Activated CD8-positive, alpha-beta memory T cell treated with anti-CD3 and anti-CD28 coated beads for 24 hours (primary cell): ENCODE measurements at regions not wholly inside any gene's neighbourhood (a gene's known extent, or its start where the extent isn't known, plus 50 kb on each side); places are given as distances from the start of the nearest gene placed in this dataset.
"Not testable (repeated sequence)": the region's sequence is repeated elsewhere in the genome, so short reads cannot be mapped to it uniquely, and the experiment has no call there.

ENCODE experiments used
- DNase-seq: peaks from one replicate; pipeline ENCODE4 v3.0.0-alpha.2; 2020

DNA sequence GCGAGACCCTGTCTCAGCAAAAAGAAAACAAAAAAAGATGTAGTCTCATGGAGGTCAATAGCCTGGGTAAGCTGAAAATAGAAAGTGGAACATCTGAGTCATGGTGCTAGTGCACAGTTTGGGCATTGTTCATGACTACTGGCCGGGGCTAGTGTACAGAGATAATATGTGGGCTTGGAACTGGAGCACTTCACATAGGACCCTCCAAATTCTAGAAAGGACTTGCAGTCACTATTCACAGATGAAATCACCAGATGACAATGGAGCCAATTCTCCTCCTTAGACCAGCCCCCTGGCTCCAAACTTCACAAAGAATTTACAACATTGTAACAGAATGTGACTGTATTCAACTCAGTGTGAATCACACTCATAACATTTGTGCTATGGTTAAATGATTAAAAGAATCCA lies 367.8 kb upstream of the SLC7A11 start:
- no peak for DNase-seq

GRCh38 chr4:138604556-138604955 lies 362.4 kb upstream of the SLC7A11 start:
- DNase-seq, result no peak

GRCh38 chr4:138602664-138603063 lies 360.5 kb upstream of the SLC7A11 start:
- DNase-seq, result no peak

- no peak for DNase-seq
Observed at GRCh38 chr4:138599965-138600364, 357.8 kb upstream of the SLC7A11 start.

- no peak for DNase-seq
Observed at GRCh38 chr4:138598226-138598625, 356.1 kb upstream of the SLC7A11 start.

DNA sequence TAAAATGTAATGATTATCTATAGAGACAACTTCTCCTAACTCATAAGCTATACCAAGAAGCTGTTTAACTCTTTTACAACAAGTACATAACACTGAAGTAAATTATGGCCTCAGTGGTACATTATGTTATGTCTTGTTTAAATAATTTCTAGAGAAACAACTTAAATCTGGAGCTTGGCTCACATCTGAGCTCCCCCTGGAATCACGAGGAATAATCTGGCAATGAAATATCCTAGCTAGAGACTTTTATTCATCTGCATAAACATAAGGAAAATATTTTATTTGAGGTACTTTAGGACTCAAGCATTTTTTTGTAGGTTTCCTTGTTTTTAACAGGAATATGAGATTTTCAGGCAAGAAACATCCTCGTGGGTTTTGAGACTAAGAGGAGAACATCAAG lies 354.7 kb upstream of the SLC7A11 start:
- DNase-seq, result no peak

- DNase-seq, result no peak
Observed at GRCh38 chr4:138595731-138596460, 353.7 kb upstream of the SLC7A11 start.

DNA sequence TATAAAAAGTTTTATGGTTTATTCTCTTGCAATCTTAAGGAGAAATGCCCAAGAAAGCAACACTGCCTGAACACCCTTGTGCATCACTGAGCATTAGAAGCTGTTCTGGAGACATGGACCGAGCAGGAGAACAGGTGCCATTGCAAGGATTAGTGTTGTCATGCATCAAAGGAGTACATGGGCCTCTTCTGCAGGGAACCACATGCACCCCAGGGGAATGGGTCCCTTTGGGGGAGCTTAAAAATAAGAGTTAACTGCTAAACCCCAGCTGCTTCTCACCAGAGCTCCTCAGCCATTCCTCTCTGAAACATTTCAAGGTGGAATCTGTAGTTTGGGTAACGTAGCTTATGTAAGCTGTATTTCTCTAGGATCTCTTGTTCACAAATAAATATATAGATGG lies 353.0 kb upstream of the SLC7A11 start:
- no peak for DNase-seq

- DNase-seq, result no peak
Observed at GRCh38 chr4:138592796-138593195, 350.6 kb upstream of the SLC7A11 start.

- no peak for DNase-seq
Observed at GRCh38 chr4:138591808-138592207, 349.7 kb upstream of the SLC7A11 start.

GRCh38 chr4:138588501-138588900 lies 346.4 kb upstream of the SLC7A11 start:
- DNase-seq, result no peak

DNA sequence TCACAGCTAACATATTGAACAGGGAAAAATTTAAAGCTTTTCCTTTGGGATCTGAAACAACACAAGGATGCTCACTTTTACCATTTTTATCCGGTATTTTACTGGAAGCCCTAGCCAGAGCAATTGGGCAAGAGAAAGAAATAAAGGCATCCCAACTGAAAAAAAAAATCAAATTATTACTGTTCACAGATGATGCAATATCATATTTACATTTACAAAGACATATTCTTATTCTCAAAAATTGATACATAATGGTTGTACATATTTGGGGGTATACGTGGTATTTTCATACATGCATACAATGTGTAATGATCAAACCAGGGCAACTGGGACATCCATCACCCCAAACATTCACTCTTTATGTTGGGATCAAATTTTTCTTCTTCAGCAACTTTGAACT lies 337.0 kb upstream of the SLC7A11 start:
- DNase-seq, result no peak

- not testable (repeated sequence) for DNase-seq
Observed at GRCh38 chr4:138577826-138578225, 335.7 kb upstream of the SLC7A11 start.

- DNase-seq, result no peak
Observed at GRCh38 chr4:138577145-138577544, 335.0 kb upstream of the SLC7A11 start.

- DNase-seq, result no peak
Observed at GRCh38 chr4:138576684-138577083, 334.5 kb upstream of the SLC7A11 start.

- DNase-seq, result no peak
Observed at GRCh38 chr4:138573246-138573645, 331.1 kb upstream of the SLC7A11 start.

- DNase-seq, result no peak
Observed at GRCh38 chr4:138572007-138572406, 329.9 kb upstream of the SLC7A11 start.

DNA sequence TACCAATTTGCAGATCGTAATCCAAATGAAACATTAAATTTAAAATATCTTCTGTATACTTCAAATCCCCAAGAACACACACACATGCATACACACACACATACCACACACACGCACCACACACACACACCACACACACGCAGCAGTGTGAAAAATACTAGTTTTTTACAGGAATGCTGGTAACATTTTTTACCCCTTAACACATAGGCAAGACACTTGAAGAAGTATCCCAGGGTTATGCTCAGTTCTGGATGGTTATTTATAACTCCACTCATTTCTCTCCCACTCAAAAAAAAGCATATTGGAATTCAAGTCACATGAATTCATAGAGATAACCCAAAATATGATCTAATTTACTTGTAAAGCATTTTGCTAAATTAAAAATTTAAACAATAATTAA lies 325.5 kb upstream of the SLC7A11 start:
- no peak for DNase-seq

DNA sequence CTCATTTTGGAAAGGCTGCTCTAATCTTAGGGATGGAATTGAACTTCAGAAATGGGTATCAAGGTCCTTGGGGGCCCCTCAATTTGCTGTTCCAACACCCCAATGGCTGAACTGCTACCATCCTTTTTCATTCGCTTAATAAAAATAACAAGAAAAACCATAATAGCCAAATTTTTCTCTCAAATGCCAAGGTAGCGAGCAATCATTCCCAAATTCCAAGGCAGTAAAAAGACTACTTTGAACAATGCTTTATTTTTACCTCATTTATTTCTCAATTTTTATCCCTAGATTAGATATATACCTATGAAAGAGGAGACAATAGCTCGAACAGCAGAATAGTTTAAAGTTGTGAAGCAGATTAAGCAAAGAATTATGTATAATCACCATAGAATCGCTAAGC lies 323.4 kb upstream of the SLC7A11 start:
- no peak for DNase-seq

DNA sequence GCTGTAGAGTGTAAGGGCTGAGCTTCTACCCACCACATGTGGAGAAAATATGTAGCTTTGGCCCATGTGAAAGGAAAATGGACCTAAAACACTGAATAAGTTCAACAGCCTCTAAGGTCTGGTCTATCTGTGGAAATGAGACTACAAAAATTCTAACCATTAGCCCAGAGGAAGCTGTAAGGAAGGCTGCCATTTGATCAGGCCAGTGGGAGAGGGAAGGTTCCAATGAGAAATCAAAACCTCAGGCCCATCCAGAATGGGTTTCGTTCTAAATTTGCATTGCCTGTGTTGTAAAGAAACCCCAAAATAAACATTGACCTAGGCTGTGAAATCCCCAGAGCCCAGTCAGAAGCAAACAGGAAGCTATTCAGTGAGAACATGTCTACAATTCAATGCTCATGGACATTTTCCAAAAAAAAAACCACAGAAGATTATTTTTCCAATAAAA lies 320.4 kb upstream of the SLC7A11 start:
- DNase-seq, result no peak

GRCh38 chr4:138561906-138562305 lies 319.8 kb upstream of the SLC7A11 start:
- no peak for DNase-seq

- DNase-seq, result no peak
Observed at GRCh38 chr4:138561276-138561880, 319.2 kb upstream of the SLC7A11 start.

DNA sequence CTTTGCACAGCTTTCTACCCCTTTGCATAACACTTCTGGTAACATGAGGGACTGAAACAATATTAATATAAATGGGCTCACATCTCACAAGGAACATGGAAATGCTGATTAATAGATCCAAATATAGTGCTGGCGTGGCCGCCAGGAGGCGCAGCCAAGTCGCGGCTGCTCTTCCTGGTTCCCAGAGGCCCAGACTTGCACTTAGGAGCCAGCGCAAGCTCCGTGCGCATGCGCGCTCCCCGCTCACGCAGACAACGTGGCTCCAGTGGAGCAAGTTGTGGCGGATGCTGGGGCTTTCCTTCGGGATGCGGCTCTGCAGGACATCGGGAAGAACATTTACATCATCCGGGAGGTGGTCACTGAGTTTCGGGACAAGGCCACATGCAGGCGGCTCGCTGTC lies 318.3 kb upstream of the SLC7A11 start:
- DNase-seq, result no peak

- DNase-seq, result no peak
Observed at GRCh38 chr4:138558886-138559285, 316.7 kb upstream of the SLC7A11 start.

- DNase-seq, result no peak
Observed at GRCh38 chr4:138555584-138555983, 313.4 kb upstream of the SLC7A11 start.
